Fibroblast of pulmonary artery (primary cell): ENCODE measurements at regions not wholly inside any gene's neighbourhood (a gene's known extent, or its start where the extent isn't known, plus 50 kb on each side); places are given as distances from the start of the nearest gene placed in this dataset.

Experiments used
- DNase-seq: peaks from one replicate; pipeline ENCODE4 v3.0.0-alpha.2; 2010; ENCODE audit warnings: low read depth
- H3K4me3 ChIP-seq: replicated peaks from 2 replicates; pipeline ENCODE4 v1.5.1; 2011; ENCODE audit warnings: low read depth, mild to moderate bottlenecking, control low read depth, low read length, moderate library complexity
- TF ChIP-seq, protein P1 (sequence below): IDR thresholded peaks from 2 replicates; pipeline ENCODE4 v1.5.1; 2011; ENCODE audit warnings: mild to moderate bottlenecking, control low read depth, low read length, inconsistent platforms; ENCODE audit errors: missing control alignments

DNA sequence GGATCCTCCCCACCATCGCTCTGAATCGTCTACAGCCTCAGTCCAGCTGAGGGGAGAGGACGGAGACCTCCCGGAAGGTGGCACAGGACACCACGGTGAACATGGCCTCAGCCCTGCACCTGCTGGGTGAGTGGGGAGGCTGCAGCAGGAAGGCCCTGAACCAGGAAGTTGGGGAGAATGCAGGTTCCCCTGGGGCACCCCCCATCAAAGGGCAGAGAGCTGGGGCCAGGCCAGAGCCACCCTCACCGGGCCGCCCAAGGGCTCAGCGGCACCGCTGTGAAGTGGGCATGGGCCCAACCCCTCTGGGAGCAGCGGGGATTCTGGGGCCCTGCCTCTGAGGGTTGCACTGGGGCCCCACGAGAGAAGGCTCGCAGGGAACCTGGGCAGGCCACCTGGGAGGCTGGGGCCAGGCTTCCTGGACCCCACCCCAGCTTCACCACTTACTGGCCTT, 98.7 kb downstream of the MICALL2 start:
- no peak overlapping the region for H3K4me3 ChIP-seq
- TF ChIP-seq, protein P1, sequence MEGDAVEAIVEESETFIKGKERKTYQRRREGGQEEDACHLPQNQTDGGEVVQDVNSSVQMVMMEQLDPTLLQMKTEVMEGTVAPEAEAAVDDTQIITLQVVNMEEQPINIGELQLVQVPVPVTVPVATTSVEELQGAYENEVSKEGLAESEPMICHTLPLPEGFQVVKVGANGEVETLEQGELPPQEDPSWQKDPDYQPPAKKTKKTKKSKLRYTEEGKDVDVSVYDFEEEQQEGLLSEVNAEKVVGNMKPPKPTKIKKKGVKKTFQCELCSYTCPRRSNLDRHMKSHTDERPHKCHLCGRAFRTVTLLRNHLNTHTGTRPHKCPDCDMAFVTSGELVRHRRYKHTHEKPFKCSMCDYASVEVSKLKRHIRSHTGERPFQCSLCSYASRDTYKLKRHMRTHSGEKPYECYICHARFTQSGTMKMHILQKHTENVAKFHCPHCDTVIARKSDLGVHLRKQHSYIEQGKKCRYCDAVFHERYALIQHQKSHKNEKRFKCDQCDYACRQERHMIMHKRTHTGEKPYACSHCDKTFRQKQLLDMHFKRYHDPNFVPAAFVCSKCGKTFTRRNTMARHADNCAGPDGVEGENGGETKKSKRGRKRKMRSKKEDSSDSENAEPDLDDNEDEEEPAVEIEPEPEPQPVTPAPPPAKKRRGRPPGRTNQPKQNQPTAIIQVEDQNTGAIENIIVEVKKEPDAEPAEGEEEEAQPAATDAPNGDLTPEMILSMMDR: no peak

DNA sequence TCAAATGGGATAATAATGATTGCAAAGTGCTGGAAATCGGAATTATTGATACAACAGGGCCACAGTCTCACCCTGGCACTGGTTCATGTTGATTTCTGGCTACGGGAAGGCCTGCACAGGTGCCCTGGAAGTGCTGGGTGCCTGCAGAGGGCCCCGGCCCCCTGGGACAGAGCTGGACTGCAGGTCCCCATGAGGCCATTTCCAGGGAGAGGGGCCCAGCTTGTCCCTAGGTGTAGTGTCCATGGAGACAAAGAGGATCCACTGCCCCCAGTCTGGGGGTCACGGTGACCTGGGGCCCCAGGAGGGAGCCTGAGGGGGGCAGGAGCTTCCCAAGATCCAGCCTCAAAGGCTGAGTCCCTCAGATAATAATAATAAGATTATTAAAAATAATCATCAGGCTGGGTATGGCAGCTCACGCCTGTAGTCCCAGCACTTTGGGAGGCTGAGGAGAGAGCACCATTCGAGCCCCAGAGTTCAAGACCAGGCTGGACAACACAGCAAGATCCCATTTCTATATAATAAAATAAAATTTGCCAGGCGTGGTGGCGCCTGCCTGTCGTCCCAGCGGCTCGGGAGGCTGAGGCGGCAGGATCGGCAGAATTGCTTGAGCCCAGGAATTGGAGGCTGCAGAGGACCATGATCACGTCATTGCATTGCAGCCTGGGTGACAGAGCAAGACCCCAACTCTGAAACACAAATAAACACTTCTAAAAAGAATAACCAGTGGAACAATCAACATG, 98.1 kb downstream of the MICALL2 start:
- H3K4me3 ChIP-seq: no peak overlapping the region
- no peak for DNase-seq
- TF ChIP-seq, protein P1: no peak

More for the DNA sequence above, 98.7 kb downstream of the MICALL2 start:
- DNase-seq: no peak

DNA sequence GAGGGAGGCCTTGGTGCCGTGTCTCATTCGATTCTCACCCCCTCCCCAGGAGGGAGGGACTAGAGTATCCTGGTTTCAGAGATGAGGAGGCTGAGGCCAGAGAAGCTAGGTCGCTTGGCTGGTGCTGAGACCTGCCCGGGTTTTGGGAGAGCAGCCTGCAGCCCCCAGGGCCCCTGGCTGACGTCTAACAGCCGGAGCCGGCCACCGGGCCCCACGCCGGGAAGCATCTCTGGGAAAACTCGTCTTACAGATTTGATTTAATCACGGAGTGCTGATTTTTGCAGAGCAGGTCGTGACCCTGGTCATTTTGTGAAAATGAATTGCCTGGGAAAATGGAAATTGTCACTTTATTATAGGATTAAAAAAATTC, 97.5 kb downstream of the MICALL2 start:
- no peak for DNase-seq
- TF ChIP-seq, protein P1: no peak
- no peak overlapping the region for H3K4me3 ChIP-seq

DNA sequence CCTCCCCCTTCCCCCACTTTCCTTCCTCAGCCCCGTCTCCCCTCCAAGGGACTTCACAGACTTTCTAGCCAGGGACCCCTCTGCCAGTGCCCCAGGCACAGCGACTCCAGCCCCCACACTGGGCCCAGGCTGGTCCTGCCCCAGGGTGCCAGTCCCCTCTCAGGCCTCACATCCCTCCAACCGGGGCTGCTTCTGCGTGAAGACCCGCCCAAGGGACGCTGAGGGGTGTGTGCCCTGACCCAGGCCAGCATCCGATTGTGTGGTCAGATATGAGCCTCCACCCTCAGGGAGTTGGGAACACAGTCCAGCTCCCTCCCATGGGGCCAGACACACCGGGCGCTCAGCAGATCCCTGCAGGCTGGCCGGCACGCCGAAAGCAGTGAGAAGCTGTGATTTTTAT, 97.0 kb downstream of the MICALL2 start:
- H3K4me3 ChIP-seq: no peak overlapping the region
- TF ChIP-seq, protein P1: no peak
- no peak for DNase-seq

DNA sequence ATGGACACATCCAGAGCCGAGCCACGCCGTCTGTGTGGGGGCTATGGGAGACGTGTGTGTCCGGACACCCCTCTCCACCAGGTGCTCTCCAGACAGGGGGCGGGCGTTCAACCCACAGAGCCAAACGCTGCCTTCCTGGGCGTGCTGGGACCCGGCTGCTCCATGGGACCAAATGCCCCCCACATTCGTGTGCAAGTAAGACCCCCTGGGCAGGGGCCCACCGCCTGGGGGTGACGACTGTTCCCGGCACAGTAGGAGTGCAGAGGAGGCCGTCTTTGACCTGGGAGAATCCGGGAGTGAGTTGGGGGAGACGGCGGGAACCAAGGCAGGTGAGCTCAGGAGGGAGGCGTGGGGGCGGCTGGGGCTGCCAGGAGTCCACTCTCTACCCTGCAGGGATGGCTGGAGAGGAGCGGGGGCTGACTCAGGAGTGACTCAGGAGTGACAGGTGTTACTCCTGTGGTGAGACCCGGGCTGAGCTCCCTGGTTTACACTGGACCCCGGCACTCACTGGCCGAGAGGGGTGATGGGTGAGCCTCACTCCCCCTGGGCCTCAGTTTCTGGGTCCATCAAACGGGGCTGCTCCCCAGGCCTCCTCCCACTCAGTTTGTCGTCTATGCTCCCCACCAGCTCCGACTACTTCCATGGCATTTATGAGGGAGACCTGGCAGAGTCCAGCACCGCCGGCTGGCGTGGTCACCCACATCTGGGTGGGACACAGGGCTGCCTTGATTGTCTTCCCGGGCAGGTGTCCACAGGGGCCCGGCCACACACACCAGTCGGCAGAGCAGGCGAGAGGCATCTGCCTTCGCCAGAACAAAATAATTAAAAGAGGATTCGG, 95.0 kb downstream of the MICALL2 start:
- TF ChIP-seq, protein P1: no peak
- no peak overlapping the region for H3K4me3 ChIP-seq
- DNase-seq: no peak

DNA sequence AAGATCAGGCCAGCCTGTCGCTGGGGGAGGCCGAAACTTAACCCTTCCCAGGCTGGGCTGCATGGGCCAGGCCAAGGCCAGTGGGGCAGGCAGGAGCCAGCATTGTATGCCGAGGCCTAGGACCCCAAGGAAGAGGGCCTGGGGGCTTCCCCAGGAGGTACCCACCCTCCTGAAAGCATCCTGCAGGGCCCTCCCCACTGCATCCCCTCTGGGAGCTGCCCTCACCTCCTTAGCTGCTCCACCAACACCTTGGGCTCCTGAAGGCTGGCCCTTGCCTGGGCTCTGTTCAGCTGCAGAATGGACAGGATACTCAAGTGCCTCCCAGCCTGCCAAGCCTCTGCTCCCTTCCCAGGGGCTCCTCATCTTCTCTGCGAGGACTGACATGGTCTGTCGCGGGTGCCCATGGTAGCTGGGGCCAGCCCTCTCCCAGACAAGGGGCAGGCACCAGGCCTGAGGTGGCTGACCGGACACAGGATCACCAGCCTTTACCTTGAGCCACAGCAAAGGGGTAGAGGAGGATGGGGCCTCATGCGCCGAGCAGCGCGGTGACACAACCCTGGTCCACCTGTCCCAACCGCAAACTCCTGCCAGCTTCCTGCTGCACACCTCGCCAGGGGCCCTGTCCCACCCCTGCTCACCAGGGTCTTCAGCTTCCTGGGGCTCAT, 94.2 kb downstream of the MICALL2 start:
- TF ChIP-seq, protein P1: no peak
- no peak for DNase-seq
- no peak overlapping the region for H3K4me3 ChIP-seq
